NB4 (cell line): ENCODE measurements at regions not wholly inside any gene's neighbourhood (a gene's known extent, or its start where the extent isn't known, plus 50 kb on each side); places are given as distances from the start of the nearest gene placed in this dataset.

ENCODE experiments used
- DNase-seq: peaks from one replicate; pipeline ENCODE4 v3.0.0; 2010; ENCODE audit warnings: low read depth
- H3K4me3 ChIP-seq: one replicate; pipeline ENCODE4 v1.5.1; 2011; ENCODE audit warnings: mild to moderate bottlenecking, low read depth, low read length, moderate library complexity
- CTCF ChIP-seq: IDR thresholded peaks from one replicate; pipeline ENCODE4 v1.5.1; 2012; ENCODE audit warnings: low read depth, low read length
- MAX ChIP-seq: IDR thresholded peaks from 2 replicates; pipeline ENCODE4 v1.6.1; 2011; ENCODE audit warnings: low read depth, low read length
- MYC ChIP-seq: IDR thresholded peaks from 2 replicates; pipeline ENCODE4 v1.6.1; 2011; ENCODE audit warnings: low read depth, low read length
- POLR2A ChIP-seq: IDR thresholded peaks from 2 replicates; pipeline ENCODE4 v1.6.1; 2011; ENCODE audit warnings: mild to moderate bottlenecking; ENCODE audit not compliant: insufficient read length; ENCODE audit errors: extremely low read depth

- no peak for TF ChIP-seq POLR2A
- no peak for DNase-seq
- H3K4me3 ChIP-seq: no peak overlapping the region
These were observed 205.1 kb upstream of the SEMA3A start for GRCh38 chr7:84399661-84400060.

- TF ChIP-seq CTCF: no peak
- TF ChIP-seq POLR2A: no peak
- TF ChIP-seq MAX: no peak
- no peak for TF ChIP-seq MYC
- H3K4me3 ChIP-seq: no peak overlapping the region
- DNase-seq: no peak
These were observed 199.6 kb upstream of the SEMA3A start for GRCh38 chr7:84394219-84394618.

- H3K4me3 ChIP-seq: no peak overlapping the region
- DNase-seq: no peak
- TF ChIP-seq MAX: no peak
- no peak for TF ChIP-seq MYC
- no peak for TF ChIP-seq POLR2A
- no peak for TF ChIP-seq CTCF
These were observed 199.2 kb upstream of the SEMA3A start for GRCh38 chr7:84393786-84394185.

- no peak overlapping the region for H3K4me3 ChIP-seq
- no peak for TF ChIP-seq MAX
- TF ChIP-seq MYC: no peak
- no peak for TF ChIP-seq POLR2A
- TF ChIP-seq CTCF: no peak
These were observed 196.3 kb upstream of the SEMA3A start for GRCh38 chr7:84390845-84391244.

GRCh38 chr7:84389242-84389641, 194.7 kb upstream of the SEMA3A start:
- no peak overlapping the region for H3K4me3 ChIP-seq
- DNase-seq: peak; percentile 27

More at GRCh38 chr7:84390845-84391244, 196.3 kb upstream of the SEMA3A start:
- DNase-seq: no peak

GRCh38 chr7:84387595-84387994, 193.0 kb upstream of the SEMA3A start:
- DNase-seq: no peak
- TF ChIP-seq MAX (no peak), MYC (no peak), CTCF (no peak), POLR2A (no peak)

More at GRCh38 chr7:84389242-84389641, 194.7 kb upstream of the SEMA3A start:
- TF ChIP-seq MAX: no peak
- TF ChIP-seq POLR2A: no peak
- no peak for TF ChIP-seq CTCF
- TF ChIP-seq MYC: no peak

More at GRCh38 chr7:84387595-84387994, 193.0 kb upstream of the SEMA3A start:
- H3K4me3 ChIP-seq: no peak overlapping the region
